Esophagus mucosa (tissue), 1 donor: ENCODE measurements at regions not wholly inside any gene's neighbourhood (a gene's known extent, or its start where the extent isn't known, plus 50 kb on each side); places are given as distances from the start of the nearest gene placed in this dataset.

ENCODE experiments used
- ATAC-seq: fragments of 200-7000 bp; cut with Tn5 transposase; one replicate; pipeline ENCODE4 v1.9.1; 2020
- donor health status: DM: yes; HTN: yes; CAD: no.

DNA sequence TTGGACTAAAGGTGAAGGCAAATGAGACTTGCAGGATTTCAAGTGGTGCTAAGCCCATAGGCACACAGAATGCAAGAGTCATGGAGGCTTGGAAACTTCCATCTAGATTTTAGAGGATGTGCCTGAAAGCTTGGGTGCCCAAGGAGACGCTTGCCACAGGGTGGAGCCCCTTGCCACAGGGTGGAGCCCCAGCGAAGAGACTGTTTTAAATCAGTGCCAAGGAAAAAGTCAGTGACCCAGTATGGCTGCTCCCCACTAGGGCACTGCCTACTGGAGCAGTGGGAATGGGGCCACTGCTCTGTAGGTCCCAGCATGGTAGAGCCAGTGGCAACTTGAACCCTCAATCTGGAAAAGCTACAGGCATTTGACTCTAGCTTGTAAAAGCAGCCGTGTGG, 794.2 kb upstream of the LCORL start:
- ATAC-seq, result no peak

DNA sequence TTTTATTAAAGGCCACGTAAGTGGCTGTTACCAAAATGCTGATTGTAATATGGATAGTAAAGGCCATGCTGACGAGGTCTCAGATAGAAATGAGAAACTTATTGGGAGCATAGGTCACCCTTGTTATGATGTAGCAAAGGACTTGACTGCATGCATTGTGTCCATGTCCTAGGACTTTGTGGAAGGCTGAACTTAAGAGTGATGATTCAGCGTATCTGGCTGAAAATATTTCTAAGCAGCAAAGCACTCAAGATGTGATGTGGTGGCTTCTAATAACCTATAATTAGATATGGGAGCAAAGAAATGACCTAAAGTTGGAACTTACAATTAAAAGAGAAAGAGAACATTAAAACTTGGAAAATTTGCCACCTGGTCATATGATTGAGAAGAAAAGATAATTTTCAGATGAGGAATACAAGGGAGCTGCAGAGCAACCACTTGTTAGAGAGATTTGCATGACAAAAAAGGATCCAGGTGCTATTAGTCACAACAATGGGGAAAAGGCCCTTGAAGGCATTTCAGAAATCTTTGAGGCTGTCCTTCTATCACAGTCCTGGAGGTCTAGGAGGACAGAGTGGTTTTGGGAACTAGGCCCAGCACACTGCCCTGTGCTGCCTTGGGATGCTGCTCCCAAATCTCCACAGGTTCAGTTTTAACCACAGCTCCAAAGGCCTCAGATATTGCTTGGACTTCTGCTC, 793.7 kb upstream of the LCORL start:
- no peak for ATAC-seq

DNA sequence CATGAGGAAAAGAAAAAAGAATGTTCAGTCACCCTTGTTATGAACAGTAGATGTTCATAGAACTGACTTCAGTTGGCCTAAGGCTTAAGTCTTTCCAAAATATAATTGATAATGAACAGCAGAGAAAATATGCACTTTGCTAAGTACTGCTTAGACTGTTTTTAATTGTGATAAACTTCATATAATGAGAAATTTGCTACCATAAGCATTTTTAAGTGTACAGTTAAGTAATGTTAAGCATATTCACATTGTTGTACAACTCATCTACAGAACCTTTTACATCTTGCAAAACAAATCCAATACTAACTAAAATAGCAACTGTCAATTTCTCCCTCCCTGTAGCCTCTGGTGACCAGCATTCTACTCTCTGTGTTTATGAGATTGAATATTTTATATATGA, 792.2 kb upstream of the LCORL start:
- ATAC-seq, result no peak

DNA sequence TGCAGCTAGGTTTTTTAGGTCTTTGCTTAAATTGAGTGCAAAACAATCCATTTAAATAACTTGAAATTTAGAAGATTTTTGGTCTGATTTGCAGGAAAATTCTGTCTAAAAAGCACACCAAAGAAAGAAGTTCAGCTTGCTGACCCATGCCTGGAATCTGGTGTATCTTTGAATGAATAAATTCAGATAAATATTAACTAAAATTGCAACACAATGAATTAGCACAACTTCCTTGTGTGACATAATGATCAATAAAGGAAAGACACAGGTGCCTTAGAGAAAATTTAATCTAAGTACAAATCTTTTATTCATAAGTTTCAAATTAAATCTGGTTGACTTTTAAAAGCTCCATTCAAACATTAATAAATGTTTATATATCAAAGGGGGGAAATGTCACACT, 791.5 kb upstream of the LCORL start:
- ATAC-seq, result no peak

DNA sequence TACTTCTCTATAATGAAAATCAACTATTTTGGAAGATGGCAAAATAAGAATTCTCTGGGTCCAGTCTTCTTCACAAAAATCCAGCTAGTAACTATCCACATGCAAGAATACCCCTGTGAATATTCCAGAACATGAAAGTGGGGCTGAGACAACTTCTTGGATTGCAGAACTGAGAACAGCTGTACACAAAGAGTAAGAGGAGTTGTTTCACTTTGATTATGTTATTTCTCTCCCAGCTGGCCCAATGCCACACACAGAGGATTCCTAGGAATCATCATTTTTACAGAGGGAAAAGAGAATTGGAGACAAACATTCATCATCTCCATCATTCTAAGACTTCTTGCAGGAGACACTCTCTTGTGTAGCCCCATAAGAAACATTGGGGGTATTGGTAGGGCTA, 782.2 kb upstream of the LCORL start:
- ATAC-seq, result no peak

DNA sequence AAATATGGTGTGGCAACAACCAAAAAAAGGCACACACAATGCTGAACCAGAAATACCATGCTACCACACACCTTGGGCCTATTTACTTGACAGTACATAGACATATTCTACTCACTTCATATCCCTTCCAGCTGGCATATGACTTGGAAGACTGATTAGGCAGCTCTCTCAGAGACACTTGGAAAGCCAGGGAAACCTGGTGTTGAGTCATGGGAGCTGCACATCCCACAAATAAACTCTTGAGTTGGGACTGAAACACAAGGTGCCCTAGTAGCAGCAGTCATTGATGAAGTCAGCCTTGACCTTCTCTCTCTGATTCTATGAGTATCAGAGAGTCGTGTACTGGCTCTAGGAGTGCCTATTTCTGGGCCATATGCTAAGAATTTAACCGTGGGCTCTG, 776.6 kb upstream of the LCORL start:
- ATAC-seq, result no peak

DNA sequence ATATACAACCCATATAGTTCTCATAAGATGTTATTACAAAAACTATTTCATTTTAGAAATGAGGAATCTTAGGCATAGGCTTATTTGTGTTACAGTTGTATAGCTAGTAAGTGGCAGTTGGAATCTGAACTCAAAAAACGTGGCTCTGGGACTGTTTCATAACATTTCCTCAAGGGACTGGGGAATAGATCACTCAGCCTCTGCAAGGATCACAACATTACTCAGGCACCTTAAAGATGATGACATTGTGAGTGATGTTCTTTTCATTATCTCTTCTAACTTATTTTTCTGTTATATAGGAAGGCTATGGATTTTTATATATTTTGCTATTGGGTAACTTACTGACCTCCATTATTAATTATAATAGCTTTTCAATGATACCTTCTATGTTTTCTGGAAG, 774.2 kb upstream of the LCORL start:
- ATAC-seq, result no peak

DNA sequence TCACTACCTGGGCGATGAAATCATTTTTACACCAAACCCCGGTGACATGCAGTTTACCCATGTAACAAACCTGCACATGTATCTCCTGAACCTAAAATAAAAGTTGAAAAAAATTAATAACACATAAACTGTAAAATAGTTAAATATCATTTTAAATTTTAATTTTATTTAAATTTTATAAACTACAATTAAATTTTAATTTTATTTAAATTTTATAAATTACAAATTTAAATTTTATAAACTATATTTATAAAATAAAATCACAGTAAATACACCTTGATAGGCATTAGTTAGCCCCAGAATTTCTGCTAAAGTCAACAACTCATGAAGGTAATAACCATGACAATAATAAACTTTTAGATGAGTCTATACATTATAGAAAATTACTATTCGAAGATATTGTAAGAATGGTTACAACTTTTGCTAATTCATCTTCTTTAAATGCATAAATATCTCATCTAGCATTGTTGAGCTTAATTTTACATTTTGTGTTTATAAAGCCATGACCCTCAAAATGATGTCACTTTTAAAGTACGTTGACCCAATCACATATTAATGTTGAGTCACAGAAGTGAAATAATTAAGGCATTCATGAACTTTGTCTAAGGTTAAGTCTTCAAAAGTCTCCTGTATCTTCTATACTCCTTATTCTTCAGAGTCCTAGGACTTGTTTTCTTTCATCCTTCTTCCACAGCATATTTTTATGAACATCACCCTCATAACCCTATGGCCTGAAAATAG, 755.8 kb upstream of the LCORL start:
- ATAC-seq, result no peak

DNA sequence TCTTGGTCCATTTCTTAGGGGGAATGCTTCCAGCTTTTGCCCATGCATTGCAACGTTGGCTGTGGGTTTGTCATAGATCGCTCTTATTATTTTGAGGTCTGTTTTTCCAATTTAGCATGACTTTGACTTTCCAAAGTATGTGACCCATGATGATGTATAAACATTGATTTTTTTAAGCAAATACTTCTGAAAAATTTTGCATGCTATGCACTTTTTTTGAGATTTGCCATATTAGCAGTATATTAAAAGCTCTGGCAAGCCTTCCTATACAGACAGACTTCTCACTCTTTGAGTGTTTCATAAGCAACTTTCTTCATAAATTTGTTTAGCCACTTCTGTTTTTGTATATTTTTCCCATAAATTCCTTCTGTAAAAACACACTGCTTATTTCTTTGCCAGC, 746.4 kb upstream of the LCORL start:
- no peak for ATAC-seq

DNA sequence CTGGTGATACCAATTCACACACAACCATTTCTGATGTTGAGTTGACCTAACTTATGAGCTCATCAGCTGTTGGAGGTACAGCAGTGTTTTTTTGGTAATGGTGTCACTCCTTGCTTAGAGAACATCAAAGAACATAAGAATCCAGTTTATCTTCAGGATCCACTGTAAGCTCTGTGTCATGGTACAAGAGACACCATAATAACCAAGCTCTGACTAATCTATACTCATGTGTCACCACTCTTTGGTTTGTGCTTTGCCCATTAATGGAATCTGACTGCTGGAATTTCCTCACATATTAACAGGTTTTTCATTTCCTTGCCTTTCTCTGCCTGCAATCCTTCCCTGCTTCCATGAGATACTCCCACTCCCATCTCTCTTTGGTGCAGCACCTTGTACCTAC, 735.1 kb upstream of the LCORL start:
- ATAC-seq, result no peak

DNA sequence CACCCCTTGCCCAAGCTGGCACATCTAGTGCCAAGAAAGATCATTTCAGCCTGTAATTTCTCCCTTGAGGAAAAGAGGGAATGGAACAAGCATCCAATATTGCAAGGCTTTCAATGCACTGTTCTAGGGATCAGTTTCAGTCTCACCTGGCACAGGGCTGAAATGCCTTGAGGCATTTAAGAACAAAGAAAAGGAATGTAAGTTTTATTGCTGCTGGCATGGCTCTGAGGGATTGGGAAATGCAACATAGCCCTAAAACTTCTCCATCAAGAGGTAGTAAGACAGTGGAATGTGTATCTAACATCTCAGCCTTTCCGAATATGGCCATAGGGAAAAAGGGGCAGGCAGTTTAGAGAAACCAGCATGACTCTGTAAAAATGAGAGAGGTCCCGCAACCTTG, 732.6 kb upstream of the LCORL start:
- ATAC-seq, result no peak

DNA sequence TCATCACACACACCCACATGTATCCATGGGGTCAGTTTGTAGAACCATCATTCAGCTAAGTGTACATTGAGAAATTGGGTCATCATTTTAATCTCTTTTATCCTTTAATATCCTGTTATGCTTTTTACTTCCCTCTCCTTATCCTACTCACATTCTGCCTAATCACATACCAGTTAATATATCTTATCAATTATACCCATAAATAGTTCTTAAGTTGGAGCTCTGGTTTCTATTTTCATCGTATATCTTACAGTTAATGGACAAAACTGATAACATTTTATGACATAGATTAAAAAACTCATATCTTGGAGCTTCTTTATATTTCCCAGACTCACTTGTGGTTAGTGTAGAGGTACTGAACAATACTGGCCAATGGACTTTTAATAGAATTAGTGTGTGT, 729.5 kb upstream of the LCORL start:
- no peak for ATAC-seq

DNA sequence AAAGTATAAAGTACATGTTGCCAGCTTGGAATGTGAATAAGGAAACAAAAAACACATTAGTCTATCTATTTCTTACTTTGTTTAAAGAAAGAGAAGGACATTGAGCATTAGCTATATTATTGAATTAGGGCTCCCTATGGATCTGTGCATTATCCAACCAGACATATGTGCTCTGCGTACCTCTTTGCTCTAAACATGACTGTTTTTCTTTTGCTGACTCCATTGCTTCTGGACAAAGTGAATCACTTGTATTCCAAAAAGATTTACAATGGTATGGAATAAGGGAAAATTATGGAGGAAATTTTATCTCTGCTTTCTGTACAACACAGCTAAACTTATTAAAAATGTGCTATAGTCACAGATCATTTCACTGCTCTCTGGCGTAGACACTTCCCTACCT, 727.8 kb upstream of the LCORL start:
- no peak for ATAC-seq

DNA sequence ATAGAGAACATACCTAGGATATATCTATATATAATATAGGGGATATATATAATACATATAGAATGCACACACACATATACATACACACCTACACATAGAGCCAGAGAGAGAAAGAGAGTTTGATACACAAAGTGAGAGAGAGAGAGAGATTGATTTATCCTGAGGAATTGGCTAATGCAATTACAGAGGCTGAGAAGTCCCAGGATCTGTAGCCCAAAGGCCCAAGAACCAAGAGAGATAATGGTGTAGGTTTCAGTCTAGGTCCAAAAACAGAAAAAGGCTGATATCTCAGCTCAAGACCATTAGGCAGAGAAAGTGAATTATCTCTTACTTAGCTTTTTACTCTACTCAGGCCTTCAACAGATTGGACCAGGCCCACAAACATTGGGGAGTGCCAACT, 715.0 kb upstream of the LCORL start:
- no peak for ATAC-seq

DNA sequence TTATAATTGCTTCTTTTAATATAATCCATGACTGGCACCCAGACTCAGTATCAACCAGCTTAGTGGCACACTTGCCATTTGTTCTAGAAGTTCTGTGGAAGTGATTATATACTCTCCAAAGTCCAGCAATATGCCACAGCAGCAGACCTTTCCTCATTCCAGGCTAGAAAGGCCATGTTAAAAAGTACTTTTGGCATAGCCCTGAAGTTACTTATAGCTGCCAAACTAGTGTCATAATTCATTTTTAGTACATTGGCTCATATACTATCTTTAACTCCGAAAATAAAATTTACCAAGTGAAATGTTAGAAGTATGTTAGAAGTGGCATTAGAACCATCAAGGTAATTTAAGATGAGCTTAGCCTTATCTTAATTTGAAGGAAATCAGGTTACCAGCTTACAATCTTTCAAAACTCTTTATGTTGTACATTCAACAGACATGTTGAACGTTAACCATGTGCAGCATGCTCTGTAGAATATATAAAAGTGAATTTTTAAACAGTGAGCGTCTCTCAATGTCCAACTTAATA, 714.2 kb upstream of the LCORL start:
- no peak for ATAC-seq

DNA sequence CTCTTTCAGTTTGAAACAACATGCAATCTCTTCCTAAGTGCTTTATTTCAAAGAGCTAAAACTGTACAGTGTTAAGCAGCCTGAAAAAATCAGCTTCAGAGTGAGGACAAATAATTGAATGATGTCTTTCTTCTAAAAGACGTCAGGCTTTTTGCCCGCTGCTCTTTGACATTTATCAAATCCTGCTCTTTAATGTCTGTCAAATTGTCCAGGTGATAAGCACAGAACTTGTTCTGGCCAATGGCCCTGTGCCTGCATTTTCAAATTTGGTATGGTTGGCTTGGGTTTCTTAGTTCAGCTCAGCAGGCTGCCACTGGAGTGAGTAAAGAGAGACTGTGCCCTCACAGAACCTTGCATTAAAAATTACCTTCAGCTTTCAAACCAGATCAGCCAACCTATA, 712.9 kb upstream of the LCORL start:
- ATAC-seq, result no peak

DNA sequence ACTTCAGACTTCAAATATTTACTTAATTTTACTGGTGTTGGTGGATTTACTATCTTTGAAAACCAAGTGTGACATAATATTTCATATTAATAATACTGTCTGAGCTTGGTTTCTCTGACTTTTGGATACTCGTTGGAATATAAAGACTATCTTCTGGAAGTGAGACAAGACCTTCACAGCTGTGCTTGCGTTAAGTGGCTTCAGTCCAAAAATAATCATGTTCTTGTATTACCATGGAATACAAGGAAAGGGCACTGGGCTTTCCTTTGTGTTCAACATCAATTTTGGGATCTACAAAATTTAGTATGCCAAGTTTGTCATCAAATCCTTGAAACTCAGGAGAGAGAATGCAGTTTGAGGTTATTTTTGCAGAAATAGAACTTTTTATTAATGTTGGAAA, 712.4 kb upstream of the LCORL start:
- no peak for ATAC-seq

DNA sequence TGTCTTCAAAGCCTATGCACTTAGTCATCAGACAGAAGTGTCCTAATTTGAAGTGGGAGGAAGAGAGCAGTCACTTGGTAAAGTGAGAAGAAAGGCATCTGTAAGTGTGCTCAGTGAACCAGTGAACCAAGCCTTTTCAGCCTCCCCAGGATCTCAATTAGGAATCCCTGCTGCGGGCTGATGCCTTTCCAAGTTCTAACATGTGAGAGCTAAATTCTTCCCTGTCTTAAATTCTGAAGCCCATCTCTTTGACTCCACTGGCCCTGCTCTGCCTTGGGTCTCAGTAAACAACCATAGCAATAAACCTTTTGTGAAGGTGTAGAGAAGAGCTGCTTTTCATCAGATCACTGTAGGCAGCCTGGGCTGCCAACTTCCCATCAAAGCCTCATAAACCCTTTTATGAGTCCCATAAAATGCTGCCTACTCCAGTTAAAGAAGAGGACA, 701.2 kb upstream of the LCORL start:
- no peak for ATAC-seq

DNA sequence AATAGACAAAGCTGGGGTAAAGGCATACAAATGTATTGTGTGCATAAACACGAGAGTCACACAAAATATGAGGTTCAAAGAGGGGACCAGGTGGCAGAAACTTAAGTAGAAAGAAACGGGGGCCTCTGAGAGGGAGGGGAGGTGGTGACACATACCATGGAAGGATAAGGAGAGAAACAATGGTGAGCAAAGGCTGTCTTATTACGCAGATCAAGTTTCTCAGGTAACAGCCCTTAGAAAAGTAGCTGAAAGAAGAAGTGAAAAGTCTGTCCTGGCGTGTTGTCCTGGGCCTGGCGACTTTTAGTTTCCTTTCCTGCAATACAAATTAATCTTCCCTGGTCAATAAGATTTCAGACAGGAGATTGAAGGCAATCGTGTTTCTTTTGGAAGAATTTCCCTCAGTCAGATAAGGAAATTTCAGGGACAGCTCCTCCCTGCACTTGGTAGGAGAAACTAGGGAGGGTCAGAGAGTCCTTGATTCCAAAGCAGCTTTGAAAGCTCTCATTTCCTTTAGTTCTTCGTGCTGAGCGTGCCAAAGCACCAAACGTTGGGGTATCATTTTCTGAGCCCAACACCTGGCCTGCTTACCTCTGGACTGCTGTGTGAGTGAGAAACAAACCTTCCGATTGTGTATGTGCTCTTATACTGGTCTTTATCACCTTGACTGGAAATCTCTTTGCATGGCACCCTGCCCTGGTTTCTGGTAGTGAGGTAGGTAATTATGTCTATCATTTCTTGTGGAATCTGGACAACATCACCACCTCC, 676.7 kb upstream of the LCORL start:
- no peak for ATAC-seq

DNA sequence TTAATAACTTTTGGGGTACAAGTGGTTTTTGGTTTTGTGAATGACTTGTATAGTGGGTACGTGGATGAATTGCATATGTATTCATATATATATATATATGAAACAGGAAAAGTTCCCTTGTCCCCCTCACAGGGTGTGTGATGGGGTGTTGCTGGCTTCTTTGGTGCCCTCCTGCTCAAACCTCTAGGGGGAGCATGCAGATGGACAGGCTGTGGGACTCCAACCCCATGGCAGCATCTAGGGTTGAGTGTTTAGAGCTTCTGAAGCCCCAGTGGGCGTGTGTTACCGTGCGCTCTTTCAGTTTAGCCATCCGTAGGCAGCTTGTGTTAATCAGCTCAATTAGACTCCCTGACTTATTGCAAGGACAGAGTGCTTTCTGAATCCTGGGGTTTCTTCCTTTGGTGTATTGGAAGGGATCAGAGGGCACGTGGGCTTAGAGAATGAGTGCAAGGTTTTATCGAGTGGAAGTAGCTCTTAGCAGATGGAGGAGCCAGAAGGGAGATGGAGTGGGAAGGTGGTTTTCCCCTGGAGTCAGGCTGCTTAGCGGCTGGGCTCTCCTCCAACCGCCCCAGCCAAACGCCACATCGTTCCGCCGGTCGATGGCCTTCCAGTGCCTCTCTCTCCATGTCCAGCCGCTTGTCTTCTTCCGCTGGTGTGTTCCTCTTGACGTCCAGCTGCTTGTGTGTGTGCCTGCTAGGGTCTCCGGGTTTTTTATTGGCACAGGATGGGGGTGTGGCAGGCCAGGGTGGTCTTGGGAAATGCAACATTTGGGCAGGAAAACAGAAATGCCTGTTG, 674.4 kb upstream of the LCORL start:
- no peak for ATAC-seq

DNA sequence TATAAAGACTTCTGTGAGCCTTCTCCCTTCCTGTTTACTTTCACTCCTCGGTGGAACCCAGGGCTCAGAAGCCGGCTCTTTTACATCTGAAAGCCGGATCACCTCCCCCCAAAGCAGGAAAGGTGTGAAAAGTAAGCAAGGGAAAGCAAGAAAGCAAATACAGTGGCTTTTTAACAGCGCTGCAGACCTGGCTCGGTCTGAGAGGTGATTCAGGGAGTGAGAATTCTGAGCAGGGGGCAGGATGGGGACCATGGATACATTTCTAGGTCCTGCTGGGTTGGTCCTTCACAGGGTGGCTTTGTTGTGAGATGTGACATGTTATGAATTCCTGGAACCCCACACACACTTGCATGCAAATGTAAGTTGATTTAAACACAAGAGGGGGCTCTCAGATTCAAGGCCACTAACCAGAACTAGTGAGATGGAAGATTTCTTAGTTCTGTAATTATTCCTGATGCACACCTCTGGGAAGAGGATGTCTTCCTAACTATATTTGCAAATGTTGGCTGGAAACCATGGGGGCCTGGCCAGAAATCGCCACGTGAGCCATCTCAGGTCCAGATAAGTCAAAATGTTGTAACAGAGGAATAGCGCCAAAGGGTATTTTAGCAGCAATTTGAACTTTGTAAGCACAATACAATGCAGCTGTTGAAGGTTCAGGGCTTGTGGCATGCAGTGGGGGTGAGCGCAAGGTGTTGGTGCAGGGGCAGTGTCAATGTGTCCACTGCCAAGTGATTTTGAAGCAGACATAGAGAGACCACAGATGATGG, 670.1 kb upstream of the LCORL start:
- ATAC-seq, result no peak
